GM12891 (cell line): ENCODE measurements at regions not wholly inside any gene's neighbourhood (a gene's known extent, or its start where the extent isn't known, plus 50 kb on each side); places are given as distances from the start of the nearest gene placed in this dataset.

Experiments used
- PAX5 ChIP-seq: IDR thresholded peaks from 2 replicates; pipeline ENCODE4 v1.6.1; 2011; ENCODE audit warnings: low read length, moderate library complexity, mild to moderate bottlenecking; ENCODE audit not compliant: insufficient read depth, severe bottlenecking
- POLR2A ChIP-seq: IDR thresholded peaks from 2 replicates; pipeline ENCODE4 v1.6.1; 2011; ENCODE audit warnings: low read depth, low read length, control low read depth
- POLR2AphosphoS5 ChIP-seq: IDR thresholded peaks from 2 replicates; pipeline ENCODE4 v1.6.1; 2011; ENCODE audit warnings: low read depth, low read length, control low read depth
- POU2F2 ChIP-seq: IDR thresholded peaks from 2 replicates; pipeline ENCODE4 v1.6.1; 2011; ENCODE audit warnings: low read depth, mild to moderate bottlenecking, control low read depth, low read length, moderate library complexity
- SPI1 ChIP-seq: IDR thresholded peaks from 2 replicates; pipeline ENCODE4 v1.6.1; 2011; ENCODE audit warnings: low read depth, low read length, control low read depth
- TAF1 ChIP-seq: IDR thresholded peaks from 2 replicates; pipeline ENCODE4 v1.6.1; 2011; ENCODE audit warnings: low read depth, low read length, control low read depth

DNA sequence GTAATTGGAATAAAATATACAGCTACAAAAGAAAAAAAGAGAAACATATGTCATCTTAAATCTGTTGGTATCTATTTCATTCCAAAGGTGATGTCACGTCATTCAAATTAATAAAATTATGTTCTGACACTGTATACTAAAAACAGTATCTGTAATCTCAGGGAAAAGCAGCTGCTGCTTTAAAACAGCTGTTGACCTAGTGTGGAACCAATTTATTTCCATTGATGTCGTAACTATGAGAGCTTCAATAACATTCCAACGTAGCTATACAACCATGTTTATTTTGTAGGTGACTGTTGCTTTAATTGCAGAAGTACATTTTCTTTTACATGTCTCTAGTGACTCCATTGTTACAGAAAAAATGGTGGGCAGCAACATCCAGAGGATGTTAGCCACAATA is 571.7 kb downstream of the RPS29 start:
- TF ChIP-seq SPI1 (no peak), POLR2A (no peak), POLR2AphosphoS5 (no peak), TAF1 (no peak), PAX5 (no peak), POU2F2 (no peak)
